ENCODE measurements at regions not wholly inside any gene's neighbourhood (a gene's known extent, or its start where the extent isn't known, plus 50 kb on each side); places are given as distances from the start of the nearest gene placed in this dataset.

DNA sequence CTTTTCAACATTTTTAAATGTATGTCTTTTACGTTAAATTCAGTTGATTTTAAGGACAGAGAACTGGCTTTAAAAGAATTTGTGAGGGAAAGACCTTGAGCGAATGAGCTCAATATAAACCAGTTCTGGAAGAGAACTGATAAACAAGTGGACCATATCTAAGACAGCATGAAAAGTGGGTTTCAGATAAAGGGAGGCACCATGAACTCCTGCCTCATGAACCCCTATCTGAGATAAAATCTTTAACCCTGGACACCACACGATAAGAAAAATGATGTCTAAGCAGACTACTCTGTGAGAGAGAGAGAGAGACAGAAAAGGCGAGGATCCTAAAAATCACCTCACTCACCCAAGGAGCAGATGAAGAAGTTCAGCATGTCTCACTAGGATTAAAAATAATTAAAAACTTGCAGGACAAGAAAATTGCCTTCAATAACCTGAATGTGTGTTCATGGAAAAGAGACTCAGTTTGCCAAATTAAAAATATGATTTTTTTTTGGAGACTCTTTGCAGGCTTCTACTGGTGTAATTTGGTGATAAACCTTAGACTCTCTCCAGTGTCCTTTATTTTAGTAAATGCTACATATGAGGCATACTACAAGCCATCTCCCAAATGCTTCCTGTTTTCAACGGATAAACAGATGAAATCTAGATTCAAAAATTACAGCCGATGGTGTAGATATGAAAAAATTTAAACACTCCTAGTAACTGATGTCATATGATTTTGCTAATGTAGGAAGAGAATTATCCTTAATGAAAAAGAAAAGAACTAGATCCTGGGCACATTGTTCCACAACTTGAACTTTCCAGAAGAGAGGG is 299.5 kb downstream of the ADGB start:
- no peak overlapping the region for H3K9ac ChIP-seq (ENCODE audit: insufficient read depth in 1 of 2, low read length in 2 of 2)
- ATAC-seq (ENCODE audit: insufficient read depth, low FRiP score) (no peak), DNase-seq (no peak)
- TF ChIP-seq CTCF (IDR thresholded peaks at IDR 0.05; ENCODE audit: control extremely low read depth, extremely low read depth): no peak
- H3K4me3 ChIP-seq: no peak overlapping the region
- WGBS, 2 donors: 68% methylated on average over 6 of the region's 6 CpGs
- H3K27ac ChIP-seq (ENCODE audit: low read depth in 1 of 2, low read length in 1 of 2): no peak overlapping the region
- H3K27me3 ChIP-seq (ENCODE audit: control insufficient read depth in 3 of 3, insufficient read depth in 3 of 3, low read length in 2 of 3): no peaks in the 10 kb centered on the region
- H3K36me3 ChIP-seq (ENCODE audit: control insufficient read depth in 4 of 4, insufficient read depth in 4 of 4, low read length in 4 of 4): no peaks in the 10 kb centered on the region
- H3K9me3 ChIP-seq (ENCODE audit: control insufficient read depth in 4 of 4, insufficient read depth in 3 of 4, low read length in 3 of 4): no peaks in the 10 kb centered on the region
- H3K4me1 ChIP-seq (ENCODE audit: control insufficient read depth in 5 of 5, insufficient read depth in 5 of 5, low read length in 5 of 5): peaks cover 0 to 3% (median 0%) of the 10 kb centered on the region in 5 donors

DNA sequence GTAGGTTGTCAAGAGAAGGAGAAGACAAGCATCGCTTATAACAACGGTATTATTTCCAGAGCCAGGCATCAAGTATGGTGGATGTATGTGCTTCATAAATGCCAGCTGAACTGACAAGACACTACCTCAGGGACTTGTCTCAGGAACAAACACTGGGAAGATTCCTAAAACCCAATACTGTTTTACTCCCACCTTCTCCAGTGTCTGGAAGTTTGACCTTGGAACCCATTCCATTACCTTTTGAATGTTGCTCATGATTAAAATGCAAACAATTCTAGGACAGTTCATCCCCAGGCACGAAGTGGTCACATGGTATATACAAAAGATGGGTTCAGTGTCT is 300.1 kb downstream of the ADGB start:
- Histone ChIP-seq H3K9me3 (ENCODE audit: control insufficient read depth in 4 of 4, insufficient read depth in 3 of 4, low read length in 3 of 4) (no peaks in the 10 kb centered on the region), H3K27ac (ENCODE audit: low read depth in 1 of 2, low read length in 1 of 2) (no peak overlapping the region), H3K27me3 (ENCODE audit: control insufficient read depth in 3 of 3, insufficient read depth in 3 of 3, low read length in 2 of 3) (no peaks in the 10 kb centered on the region), H3K4me3 (no peak overlapping the region), H3K36me3 (ENCODE audit: control insufficient read depth in 4 of 4, insufficient read depth in 4 of 4, low read length in 4 of 4) (no peaks in the 10 kb centered on the region), H3K4me1 (ENCODE audit: control insufficient read depth in 5 of 5, insufficient read depth in 5 of 5, low read length in 5 of 5) (peaks cover 0 to 8% (median 0%) of the 10 kb centered on the region in 5 donors), H3K9ac (ENCODE audit: insufficient read depth in 1 of 2, low read length in 2 of 2) (no peak overlapping the region)
- WGBS, 2 donors: 92 to 93% methylated on average over 3 of the region's 3 CpGs
- ATAC-seq (ENCODE audit: insufficient read depth, low FRiP score) (no peak), DNase-seq (no peak)
- TF ChIP-seq CTCF (IDR thresholded peaks at IDR 0.05; ENCODE audit: control extremely low read depth, extremely low read depth): no peak

DNA sequence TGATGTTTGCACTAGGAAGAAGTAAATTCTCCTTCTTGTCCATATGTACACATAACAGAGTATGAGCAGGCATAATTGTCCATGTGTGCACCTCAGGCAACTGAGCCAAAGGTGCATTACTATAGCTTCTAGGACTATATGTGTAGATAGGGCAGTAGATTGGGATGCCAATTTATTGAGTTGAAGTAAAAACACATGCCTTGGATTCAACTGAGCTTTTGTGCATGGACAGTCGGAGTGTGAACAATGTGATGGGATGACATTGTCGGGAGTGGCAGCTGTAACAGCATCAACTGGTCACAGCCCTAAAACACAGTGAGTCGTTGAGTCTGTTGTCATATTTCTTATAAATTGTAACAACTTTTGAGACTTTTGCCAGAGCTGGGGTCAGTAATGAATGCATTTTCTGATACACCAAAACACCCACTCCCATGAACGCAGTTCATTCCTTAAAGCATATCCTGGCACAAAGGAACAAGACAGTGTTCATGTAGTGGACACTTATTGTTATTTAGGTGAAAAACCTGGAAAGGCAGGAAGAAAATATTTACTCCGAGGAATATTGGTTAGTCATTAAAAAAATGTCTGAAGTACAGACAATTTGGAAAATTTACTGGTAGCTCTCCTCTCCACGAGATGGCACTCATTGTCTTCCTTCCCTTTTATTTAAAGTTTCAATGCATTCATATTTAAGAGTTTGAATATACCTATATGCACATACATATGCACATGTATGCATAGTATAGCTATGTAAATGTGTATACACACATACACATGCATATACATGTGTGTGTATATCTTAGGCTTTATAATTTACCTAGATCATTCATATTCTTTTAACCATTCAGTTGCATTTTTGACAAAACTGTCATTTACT is 302.0 kb upstream of the STXBP5 start:
- WGBS, 2 donors: 81 to 85% methylated on average over 6 of the region's 6 CpGs
- Histone ChIP-seq H3K36me3 (ENCODE audit: control insufficient read depth in 4 of 4, insufficient read depth in 4 of 4, low read length in 4 of 4) (no peaks in the 10 kb centered on the region), H3K27ac (ENCODE audit: low read depth in 1 of 2, low read length in 1 of 2) (no peak overlapping the region), H3K4me3 (no peak overlapping the region), H3K4me1 (ENCODE audit: control insufficient read depth in 5 of 5, insufficient read depth in 5 of 5, low read length in 5 of 5) (peaks cover 0 to 22% (median 0%) of the 10 kb centered on the region in 5 donors), H3K27me3 (ENCODE audit: control insufficient read depth in 3 of 3, insufficient read depth in 3 of 3, low read length in 2 of 3) (no peaks in the 10 kb centered on the region), H3K9ac (ENCODE audit: insufficient read depth in 1 of 2, low read length in 2 of 2) (no peak overlapping the region), H3K9me3 (ENCODE audit: control insufficient read depth in 4 of 4, insufficient read depth in 3 of 4, low read length in 3 of 4) (no peaks in the 10 kb centered on the region)
- DNase-seq: no peak
- no peak for ATAC-seq (ENCODE audit: insufficient read depth, low FRiP score)
- no peak for TF ChIP-seq CTCF (IDR thresholded peaks at IDR 0.05; ENCODE audit: control extremely low read depth, extremely low read depth)

Data from lung (tissue), 11 donors.